HCT116 (cell line): ENCODE measurements at regions not wholly inside any gene's neighbourhood (a gene's known extent, or its start where the extent isn't known, plus 50 kb on each side); places are given as distances from the start of the nearest gene placed in this dataset.

Experiments
- CBX3 ChIP-seq: IDR thresholded peaks from 2 replicates; pipeline ENCODE4 v1.6.1; 2012; ENCODE audit warnings: low read depth
- CTCF ChIP-seq, 3 experiments: fragments of 200-600 bp in 1 of 3; sonication (generic) in 1 of 3; IDR thresholded peaks in 2 of 3; conservative IDR thresholded peaks in 1 of 3; 2 replicates each; pipeline ENCODE4 v1.5.1; 2012 to 2017; ENCODE audit warnings: low read depth in 2 of 3, low read length in 2 of 3, antibody characterized with exemption in 1 of 3, borderline replicate concordance in 1 of 3, control low read depth in 1 of 3, mild to moderate bottlenecking in 1 of 3, mixed read lengths in 1 of 3, mixed run types in 1 of 3, moderate library complexity in 1 of 3; ENCODE audit not compliant: insufficient read depth in 1 of 3
- EZH2 ChIP-seq: fragments of 200-600 bp; sonication (generic); IDR thresholded peaks from 2 replicates; pipeline ENCODE4 v1.6.1; 2017; ENCODE audit warnings: antibody characterized with exemption, mixed run types
- JUND ChIP-seq: IDR thresholded peaks from 2 replicates; pipeline ENCODE4 v1.6.1; 2012
- POLR2AphosphoS5 ChIP-seq: IDR thresholded peaks from 2 replicates; pipeline ENCODE4 v1.6.1; 2011; ENCODE audit warnings: mild to moderate bottlenecking, low read depth, low read length, moderate library complexity
- ZFX ChIP-seq: fragments of 450-650 bp; IDR thresholded peaks from 2 replicates; pipeline ENCODE4 v1.6.1; 2017
- TF ChIP-seq, protein P1 (sequence below): IDR thresholded peaks from 2 replicates; pipeline ENCODE4 v1.6.1; 2012; ENCODE audit warnings: low read depth

DNA sequence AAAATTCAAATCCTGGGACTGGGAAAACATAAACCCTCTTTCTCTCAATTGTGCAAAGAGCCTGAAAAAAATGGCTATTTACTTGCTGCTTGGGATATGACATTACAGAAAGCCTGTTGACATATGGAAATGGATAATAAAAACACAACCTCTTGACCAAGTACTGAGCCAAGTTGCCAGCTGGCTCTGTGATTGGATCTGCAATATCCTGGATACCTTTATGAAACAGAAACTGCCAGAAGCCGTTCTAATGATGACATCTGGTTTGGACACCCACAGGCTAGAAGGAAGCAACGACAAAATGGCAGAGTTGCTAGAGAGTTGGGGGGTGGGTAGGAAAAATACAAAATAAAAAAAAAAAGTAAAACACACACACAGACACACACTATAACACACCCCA, 481.4 kb downstream of the FAT4 start:
- TF ChIP-seq, protein P1, sequence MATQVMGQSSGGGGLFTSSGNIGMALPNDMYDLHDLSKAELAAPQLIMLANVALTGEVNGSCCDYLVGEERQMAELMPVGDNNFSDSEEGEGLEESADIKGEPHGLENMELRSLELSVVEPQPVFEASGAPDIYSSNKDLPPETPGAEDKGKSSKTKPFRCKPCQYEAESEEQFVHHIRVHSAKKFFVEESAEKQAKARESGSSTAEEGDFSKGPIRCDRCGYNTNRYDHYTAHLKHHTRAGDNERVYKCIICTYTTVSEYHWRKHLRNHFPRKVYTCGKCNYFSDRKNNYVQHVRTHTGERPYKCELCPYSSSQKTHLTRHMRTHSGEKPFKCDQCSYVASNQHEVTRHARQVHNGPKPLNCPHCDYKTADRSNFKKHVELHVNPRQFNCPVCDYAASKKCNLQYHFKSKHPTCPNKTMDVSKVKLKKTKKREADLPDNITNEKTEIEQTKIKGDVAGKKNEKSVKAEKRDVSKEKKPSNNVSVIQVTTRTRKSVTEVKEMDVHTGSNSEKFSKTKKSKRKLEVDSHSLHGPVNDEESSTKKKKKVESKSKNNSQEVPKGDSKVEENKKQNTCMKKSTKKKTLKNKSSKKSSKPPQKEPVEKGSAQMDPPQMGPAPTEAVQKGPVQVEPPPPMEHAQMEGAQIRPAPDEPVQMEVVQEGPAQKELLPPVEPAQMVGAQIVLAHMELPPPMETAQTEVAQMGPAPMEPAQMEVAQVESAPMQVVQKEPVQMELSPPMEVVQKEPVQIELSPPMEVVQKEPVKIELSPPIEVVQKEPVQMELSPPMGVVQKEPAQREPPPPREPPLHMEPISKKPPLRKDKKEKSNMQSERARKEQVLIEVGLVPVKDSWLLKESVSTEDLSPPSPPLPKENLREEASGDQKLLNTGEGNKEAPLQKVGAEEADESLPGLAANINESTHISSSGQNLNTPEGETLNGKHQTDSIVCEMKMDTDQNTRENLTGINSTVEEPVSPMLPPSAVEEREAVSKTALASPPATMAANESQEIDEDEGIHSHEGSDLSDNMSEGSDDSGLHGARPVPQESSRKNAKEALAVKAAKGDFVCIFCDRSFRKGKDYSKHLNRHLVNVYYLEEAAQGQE: no peak
- no peak for TF ChIP-seq ZFX
- no peak for TF ChIP-seq CBX3
- no peak for TF ChIP-seq POLR2AphosphoS5
- no peak for TF ChIP-seq EZH2
- no peak for TF ChIP-seq JUND
- TF ChIP-seq CTCF (IDR thresholded peaks at IDR 0.05 in 2 of 3, conservative IDR thresholded peaks at IDR 0.05 in 1 of 3; ENCODE audit: borderline replicate concordance in 1 of 3, insufficient read depth in 1 of 3, low read depth in 2 of 3, low read length in 2 of 3): no peak
